Mucosa of stomach (tissue), 1 donor: ENCODE measurements at regions not wholly inside any gene's neighbourhood (a gene's known extent, or its start where the extent isn't known, plus 50 kb on each side); places are given as distances from the start of the nearest gene placed in this dataset.

Source experiments
- H3K27me3 ChIP-seq: one replicate; pipeline ENCODE4 v1.7.0; 2013; ENCODE audit warnings: mild to moderate bottlenecking, low read length; ENCODE audit not compliant: control insufficient read depth, insufficient read depth
- H3K36me3 ChIP-seq: one replicate; pipeline ENCODE4 v1.7.0; 2013; ENCODE audit warnings: low read length; ENCODE audit not compliant: control insufficient read depth, insufficient read depth
- H3K4me1 ChIP-seq: one replicate; pipeline ENCODE4 v1.7.0; 2013; ENCODE audit warnings: mild to moderate bottlenecking, low read length; ENCODE audit not compliant: control insufficient read depth, insufficient read depth
- H3K4me3 ChIP-seq: one replicate; pipeline ENCODE4 v1.7.0; 2013; ENCODE audit warnings: low read length
- H3K9ac ChIP-seq: one replicate; pipeline ENCODE4 v1.7.0; 2013; ENCODE audit warnings: mild to moderate bottlenecking, low read length, moderate library complexity
- H3K9me3 ChIP-seq: one replicate; pipeline ENCODE4 v1.7.0; 2013; ENCODE audit warnings: mild to moderate bottlenecking, low read length, moderate library complexity; ENCODE audit not compliant: control insufficient read depth
- donor health status: Pancreatic carcinoma.

DNA sequence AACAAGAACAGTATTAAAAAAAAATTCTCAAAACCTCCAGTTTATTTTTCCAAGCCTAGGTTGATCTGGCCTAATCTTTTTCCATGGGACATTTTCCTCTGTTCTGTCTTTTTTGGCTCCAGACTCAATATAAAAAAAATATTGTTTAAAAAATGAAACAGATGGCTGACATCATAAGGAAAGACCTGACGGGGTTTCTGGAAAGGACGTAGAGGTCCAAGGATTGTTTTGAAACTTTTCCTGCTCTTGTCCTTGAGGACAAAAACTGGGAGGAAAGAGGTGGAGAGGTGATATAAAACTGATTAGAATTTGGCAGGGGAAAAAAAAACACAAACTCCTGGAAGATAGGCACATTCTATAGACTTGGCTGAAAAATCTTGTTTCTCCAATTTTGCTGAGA is 211.4 kb upstream of the CDH11 start:
- Histone ChIP-seq H3K4me1 (no peaks in the 10 kb centered on the region), H3K9me3 (no peaks in the 10 kb centered on the region), H3K36me3 (no peaks in the 10 kb centered on the region), H3K27me3 (no peaks in the 10 kb centered on the region), H3K9ac (no peak overlapping the region), H3K4me3 (no peak overlapping the region)

DNA sequence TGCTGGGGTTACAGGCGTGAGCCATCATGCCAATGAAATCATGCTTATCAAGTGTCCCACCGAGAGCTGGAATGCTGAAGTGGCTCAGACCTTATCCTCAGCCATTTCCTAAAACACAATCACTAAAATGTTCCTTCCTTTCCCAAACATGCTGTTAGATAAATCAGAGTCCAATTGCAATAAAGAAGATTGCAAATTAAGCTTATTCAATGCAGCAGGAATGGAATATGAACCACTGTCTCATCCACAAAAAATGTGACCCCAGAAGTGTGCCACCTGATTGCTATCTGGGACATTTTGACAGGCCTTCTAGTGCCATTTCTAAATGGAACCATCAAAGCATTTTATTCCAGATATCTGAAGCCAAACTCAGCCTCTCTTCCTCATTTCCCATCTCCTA is 205.5 kb upstream of the CDH11 start:
- H3K27me3 ChIP-seq = no peaks in the 10 kb centered on the region
- no peak overlapping the region for H3K4me3 ChIP-seq
- no peak overlapping the region for H3K9ac ChIP-seq
- H3K36me3 ChIP-seq = no peaks in the 10 kb centered on the region
- no peaks in the 10 kb centered on the region for H3K4me1 ChIP-seq
- H3K9me3 ChIP-seq = no peaks in the 10 kb centered on the region

DNA sequence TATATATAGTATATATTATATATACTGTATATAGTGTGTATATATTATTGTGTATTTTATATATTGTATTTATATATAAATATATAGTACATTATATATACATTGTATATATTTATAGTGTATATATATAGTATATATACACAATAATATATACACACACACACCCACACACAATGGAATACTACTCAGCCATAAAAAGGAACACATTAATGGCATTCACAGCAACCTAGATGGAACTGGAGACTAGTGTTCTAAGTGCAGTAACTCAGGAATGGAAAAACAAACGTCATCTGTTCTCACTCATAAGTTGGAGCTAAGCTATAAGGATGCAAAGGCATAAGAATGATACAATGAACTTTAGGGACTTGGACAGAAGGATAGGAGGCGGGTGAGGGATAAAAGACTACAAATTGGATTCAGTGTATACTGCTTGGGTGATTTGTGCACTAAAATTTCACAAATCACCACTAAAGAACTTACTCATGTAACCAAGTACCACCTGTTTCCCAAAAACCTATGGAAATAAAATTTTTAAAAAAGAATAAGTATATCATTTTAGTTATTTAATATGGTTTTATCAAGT is 201.9 kb upstream of the CDH11 start:
- no peaks in the 10 kb centered on the region for H3K27me3 ChIP-seq
- no peaks in the 10 kb centered on the region for H3K9me3 ChIP-seq
- H3K36me3 ChIP-seq = no peaks in the 10 kb centered on the region
- H3K9ac ChIP-seq = no peak overlapping the region
- H3K4me3 ChIP-seq = no peak overlapping the region
- no peaks in the 10 kb centered on the region for H3K4me1 ChIP-seq

DNA sequence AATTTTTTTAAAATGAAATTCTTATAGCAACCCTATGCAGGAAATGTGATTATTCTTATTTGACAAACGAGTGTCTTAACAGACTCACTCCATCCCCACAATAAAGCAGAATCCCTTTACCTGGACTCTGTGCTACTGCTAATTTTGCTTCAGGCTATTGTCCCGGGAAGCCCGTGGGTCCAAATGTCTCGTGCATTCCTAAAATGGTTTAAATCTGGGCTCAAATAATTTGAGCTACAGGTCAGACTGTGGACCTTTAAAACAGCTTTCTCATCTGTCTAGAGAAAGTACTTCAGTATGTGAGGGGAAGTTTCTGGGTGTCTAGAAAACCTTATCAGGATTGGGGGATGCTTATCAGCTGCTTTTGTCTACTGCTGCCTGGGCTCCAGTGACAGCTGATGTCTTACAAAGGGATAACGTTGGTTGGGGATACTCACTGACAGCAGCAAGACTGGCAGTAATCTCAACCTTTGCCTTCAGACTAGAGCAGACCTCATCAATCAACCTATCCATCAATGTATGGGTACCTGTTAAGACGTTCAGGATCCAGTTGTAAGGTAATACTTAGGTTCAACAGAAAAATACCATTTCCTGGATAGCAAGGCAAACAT is 197.9 kb upstream of the CDH11 start:
- Histone ChIP-seq H3K9ac (no peak overlapping the region), H3K36me3 (no peaks in the 10 kb centered on the region), H3K27me3 (no peaks in the 10 kb centered on the region), H3K4me1 (no peaks in the 10 kb centered on the region), H3K4me3 (no peak overlapping the region), H3K9me3 (no peaks in the 10 kb centered on the region)

DNA sequence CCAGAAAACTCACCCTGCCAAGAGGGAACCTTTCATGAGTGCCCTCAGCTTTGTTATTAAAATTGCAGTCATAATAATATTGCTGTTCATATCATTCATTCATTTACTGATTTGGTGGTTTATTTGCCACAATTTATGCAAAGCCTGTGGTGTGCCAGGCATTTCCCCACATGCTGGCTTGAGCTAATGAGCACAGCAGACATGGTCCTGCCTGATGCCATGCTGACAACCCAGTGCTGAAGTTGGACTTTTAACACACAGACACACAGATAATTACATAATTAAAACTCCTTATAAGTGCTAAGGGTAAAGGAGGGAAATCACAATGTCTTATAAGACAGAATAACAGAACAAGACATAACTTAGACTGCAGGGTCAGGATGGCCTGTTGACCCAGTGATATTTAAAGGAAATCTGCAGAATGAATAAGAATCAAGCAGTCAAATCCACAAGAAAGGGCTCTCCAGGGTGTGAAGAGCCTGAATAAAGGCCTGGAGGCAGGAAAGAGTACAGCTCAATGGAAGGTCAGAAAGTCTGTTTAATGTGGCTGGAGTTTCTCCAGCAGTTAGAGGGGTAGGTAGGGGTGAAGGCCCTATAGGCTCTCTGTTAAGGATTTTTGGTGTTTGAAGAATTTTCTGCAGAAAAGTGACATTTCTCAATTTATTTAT is 196.9 kb upstream of the CDH11 start:
- H3K27me3 ChIP-seq = no peaks in the 10 kb centered on the region
- no peaks in the 10 kb centered on the region for H3K4me1 ChIP-seq
- H3K9me3 ChIP-seq = no peaks in the 10 kb centered on the region
- no peak overlapping the region for H3K9ac ChIP-seq
- H3K36me3 ChIP-seq = no peaks in the 10 kb centered on the region
- no peak overlapping the region for H3K4me3 ChIP-seq

DNA sequence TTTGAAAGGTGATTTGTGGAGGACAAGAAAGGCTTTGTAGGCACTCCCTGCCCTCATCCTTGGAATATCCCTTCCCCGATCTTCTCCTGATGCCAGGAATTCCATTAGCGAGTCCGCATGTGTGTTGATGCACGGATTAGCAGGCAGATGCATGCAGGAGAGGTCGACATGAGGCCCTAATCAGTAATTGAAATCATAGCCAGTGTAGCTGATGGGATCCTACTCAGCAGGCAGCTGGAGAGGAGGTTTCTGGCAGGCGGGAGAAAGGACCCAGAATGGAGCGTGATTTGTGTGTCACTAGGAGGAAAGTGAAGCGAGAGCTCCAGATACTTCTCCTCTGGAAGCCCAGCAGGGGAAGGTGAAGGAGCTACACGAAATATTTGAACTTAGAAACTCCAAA is 196.3 kb upstream of the CDH11 start:
- no peak overlapping the region for H3K9ac ChIP-seq
- H3K36me3 ChIP-seq = no peaks in the 10 kb centered on the region
- no peaks in the 10 kb centered on the region for H3K9me3 ChIP-seq
- H3K4me1 ChIP-seq = no peaks in the 10 kb centered on the region
- no peak overlapping the region for H3K4me3 ChIP-seq
- no peaks in the 10 kb centered on the region for H3K27me3 ChIP-seq

DNA sequence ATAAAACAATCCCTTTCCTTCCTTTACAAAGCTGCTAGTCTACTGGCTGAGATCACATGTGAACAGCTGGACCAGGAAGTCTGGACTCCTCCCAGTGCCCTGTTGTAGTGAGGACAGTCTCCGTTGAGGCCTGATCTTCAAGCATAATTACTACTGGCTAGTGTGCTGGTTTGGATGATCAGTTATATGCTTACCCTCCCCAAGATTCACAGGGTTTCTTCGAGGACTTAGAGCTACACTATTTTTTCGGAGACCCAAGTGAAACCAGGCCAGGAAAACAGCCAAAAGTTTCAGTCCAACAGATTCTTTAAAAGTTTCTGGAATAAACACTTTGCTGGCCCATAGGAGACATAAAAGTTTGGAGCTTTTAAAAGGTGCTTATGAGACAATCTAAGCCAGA is 194.9 kb upstream of the CDH11 start:
- Histone ChIP-seq H3K9ac (no peak overlapping the region), H3K36me3 (no peaks in the 10 kb centered on the region), H3K4me1 (no peaks in the 10 kb centered on the region), H3K9me3 (no peaks in the 10 kb centered on the region), H3K27me3 (no peaks in the 10 kb centered on the region), H3K4me3 (no peak overlapping the region)

DNA sequence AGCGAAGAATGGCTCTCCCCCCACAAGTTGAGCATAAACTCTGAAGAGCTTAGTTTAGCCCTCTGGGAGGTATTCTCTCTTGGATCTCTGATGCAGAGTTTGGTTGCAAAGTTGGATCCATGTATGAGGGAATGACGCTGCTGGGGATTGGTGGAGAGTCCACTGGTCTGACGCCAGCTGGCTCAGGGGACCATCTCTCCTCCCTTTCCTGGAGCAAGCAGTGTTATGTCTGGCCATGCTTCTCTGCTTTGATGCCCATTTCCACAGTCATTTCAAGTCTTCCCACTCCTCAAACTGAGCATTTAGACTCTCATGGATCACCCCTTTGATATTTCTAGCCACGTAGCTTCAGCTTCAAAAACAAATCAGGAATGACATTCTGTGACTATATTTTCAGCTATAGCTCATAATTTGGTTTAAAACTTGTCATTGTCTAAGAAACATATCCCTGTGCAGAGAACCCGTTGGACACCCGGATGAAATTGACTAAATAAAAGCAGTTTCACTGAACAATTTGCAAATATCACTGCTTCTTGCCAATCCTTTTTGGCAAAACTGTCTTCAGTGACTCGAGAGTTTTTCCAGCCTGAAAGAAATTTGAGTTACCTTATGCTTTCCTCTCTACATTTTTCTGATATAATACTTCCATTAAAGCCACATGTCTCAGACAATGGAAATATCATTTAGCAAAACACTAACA is 193.4 kb upstream of the CDH11 start:
- no peaks in the 10 kb centered on the region for H3K27me3 ChIP-seq
- no peak overlapping the region for H3K9ac ChIP-seq
- no peak overlapping the region for H3K4me3 ChIP-seq
- H3K4me1 ChIP-seq = no peaks in the 10 kb centered on the region
- no peaks in the 10 kb centered on the region for H3K36me3 ChIP-seq
- no peaks in the 10 kb centered on the region for H3K9me3 ChIP-seq

DNA sequence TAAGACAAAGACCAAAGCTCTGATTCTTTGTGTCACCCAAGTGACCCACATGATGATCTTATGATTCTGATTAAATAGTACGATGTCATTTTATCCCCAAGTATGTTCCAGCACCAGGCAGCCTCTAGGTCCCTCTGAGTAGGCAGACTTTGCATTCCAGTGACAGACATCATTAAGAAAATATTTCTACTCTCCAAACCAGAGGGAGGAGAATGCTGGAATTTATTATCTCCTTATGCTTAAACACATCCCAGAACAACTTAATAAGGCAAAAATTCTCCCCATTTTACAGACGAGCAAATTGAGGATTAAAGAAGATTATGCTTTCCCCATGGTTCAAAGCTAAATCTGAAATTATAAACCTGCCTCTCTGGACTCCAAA is 192.8 kb upstream of the CDH11 start:
- Histone ChIP-seq H3K4me3 (no peak overlapping the region), H3K36me3 (no peaks in the 10 kb centered on the region), H3K4me1 (no peaks in the 10 kb centered on the region), H3K27me3 (no peaks in the 10 kb centered on the region), H3K9ac (no peak overlapping the region), H3K9me3 (no peaks in the 10 kb centered on the region)

DNA sequence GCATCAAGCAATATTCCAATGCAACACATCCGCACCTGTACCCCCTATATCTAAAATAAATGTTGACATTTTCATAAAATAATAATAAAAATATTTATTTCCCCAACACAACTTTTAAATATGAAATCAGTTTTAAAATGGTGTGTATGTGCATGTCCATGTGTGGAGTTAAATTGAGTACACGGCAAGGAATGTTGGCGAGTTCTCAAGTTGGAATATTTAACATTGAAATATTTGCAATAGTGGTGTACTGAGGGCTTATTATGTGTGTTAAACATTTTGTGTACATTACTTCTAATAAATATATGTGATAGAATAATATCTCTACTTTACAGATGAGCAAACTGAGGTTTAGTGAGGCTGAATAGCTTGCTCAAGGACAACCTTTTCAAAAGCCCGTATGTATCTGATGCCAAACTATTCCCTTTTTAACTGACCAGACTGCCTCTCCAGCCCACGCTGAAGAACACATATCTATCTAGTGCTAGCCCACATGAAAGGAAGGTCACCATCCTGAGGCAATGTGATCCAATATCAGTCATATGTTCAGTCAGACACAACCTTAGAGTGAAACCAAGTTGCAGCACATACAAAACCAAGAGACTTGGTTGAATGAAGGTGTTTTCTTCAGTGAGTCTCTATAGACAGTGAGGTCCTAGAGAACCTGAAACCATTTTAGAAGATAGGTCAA is 192.2 kb upstream of the CDH11 start:
- Histone ChIP-seq H3K9ac (no peak overlapping the region), H3K4me1 (no peaks in the 10 kb centered on the region), H3K4me3 (no peak overlapping the region), H3K27me3 (no peaks in the 10 kb centered on the region), H3K9me3 (no peaks in the 10 kb centered on the region), H3K36me3 (no peaks in the 10 kb centered on the region)

DNA sequence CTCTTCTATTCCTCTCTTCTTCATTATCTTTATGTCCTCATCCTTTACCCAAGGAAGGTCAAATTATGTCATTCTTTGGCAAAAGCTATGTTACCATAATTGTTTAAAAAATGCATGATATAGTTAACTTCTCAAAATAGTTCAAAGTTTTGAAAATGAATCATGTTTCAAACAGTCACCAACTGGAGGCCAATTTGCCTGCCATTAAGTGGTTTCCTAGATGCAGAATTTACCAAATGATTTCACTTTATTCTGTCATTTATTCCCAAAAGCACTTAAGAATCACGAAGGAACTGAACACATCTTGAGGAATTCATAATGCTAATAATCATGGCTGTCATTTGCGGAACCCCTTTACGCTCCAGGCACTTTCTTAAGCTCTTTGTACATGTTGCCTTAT is 190.9 kb upstream of the CDH11 start:
- Histone ChIP-seq H3K36me3 (no peaks in the 10 kb centered on the region), H3K9ac (no peak overlapping the region), H3K27me3 (no peaks in the 10 kb centered on the region), H3K4me3 (no peak overlapping the region), H3K4me1 (no peaks in the 10 kb centered on the region), H3K9me3 (no peaks in the 10 kb centered on the region)

DNA sequence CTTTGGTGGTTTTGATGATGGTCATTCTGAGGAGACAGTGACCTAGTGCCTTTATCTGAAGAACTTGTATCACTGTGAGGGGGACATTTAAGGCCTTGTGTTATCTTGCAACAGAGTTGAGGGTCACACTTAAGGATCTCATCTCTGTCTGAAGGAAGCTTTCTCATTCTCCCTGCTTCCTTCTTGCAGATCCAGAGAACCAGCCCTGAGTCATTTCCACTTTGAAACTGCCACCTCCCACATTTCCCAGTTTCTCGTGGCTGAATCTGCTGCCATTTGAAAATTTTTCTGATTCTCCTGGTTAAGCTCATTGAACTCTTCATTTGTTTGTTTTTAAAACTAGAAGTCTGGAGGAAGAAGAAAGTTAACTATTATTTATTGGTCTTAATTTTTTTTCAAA is 190.2 kb upstream of the CDH11 start:
- no peak overlapping the region for H3K4me3 ChIP-seq

More for the DNA sequence above, 190.2 kb upstream of the CDH11 start:
- Histone ChIP-seq H3K36me3 (no peaks in the 10 kb centered on the region), H3K4me1 (no peaks in the 10 kb centered on the region), H3K9me3 (no peaks in the 10 kb centered on the region), H3K9ac (no peak overlapping the region), H3K27me3 (no peaks in the 10 kb centered on the region)
